ENCODE measurements at regions not wholly inside any gene's neighbourhood (a gene's known extent, or its start where the extent isn't known, plus 50 kb on each side); places are given as distances from the start of the nearest gene placed in this dataset.

DNA sequence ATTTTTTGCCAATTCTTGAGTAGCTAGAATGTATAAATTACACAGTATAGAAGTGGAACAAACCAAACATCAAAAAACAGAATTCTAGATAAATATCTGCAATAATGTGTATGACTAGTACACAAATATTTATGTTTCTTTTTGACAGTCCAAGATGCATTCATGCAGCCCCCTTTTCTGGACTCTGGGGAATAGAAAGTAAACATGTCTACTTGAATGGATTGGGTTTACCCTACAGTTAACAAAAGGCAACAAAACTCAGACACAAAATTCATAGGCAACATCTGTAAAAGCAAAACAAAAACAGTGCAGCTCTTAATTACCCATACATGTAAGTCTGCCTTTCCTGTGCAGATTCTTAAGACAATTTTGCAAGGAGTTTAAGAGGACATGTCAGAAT lies 419.4 kb upstream of the DACH1 start:
- Histone ChIP-seq H3K27ac (no peak overlapping the region), H3K36me3 (no peaks in the 10 kb centered on the region), H3K4me3 (no peak overlapping the region), H3K27me3 (no peaks in the 10 kb centered on the region), H3K4me1 (no peaks in the 10 kb centered on the region), H3K9me3 (peaks cover 0 to 14% (median 0%) of the 10 kb centered on the region in 12 donors)
- TF ChIP-seq, protein P1, sequence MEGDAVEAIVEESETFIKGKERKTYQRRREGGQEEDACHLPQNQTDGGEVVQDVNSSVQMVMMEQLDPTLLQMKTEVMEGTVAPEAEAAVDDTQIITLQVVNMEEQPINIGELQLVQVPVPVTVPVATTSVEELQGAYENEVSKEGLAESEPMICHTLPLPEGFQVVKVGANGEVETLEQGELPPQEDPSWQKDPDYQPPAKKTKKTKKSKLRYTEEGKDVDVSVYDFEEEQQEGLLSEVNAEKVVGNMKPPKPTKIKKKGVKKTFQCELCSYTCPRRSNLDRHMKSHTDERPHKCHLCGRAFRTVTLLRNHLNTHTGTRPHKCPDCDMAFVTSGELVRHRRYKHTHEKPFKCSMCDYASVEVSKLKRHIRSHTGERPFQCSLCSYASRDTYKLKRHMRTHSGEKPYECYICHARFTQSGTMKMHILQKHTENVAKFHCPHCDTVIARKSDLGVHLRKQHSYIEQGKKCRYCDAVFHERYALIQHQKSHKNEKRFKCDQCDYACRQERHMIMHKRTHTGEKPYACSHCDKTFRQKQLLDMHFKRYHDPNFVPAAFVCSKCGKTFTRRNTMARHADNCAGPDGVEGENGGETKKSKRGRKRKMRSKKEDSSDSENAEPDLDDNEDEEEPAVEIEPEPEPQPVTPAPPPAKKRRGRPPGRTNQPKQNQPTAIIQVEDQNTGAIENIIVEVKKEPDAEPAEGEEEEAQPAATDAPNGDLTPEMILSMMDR (IDR thresholded peaks at IDR 0.05): no peak
- intact Hi-C loops (cut with DNase I): no loop called here
- DNase-seq: no peak
- no peak for ATAC-seq

DNA sequence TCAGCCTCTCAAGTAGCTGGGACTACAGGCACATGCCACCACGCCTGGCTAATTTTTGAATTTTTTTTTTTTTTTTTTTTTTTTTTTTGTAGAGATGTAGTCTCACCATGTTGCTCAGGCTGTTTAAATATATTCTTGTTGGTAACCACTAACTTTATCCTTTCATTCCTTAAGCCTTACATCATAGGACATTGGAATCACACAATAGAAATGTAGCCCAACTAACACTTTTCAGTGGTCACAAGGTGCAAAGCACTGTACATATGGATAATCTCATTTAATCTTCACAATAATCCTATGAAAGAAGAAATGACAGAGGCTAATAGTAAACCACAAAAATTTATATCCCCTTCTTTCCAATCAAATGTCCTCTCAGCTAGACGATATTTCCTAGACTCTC lies 417.8 kb upstream of the DACH1 start:
- 77 to 92% (median 89%) methylated on average over 2 of the region's 2 CpGs for WGBS, 4 donors
- intact Hi-C loops (cut with DNase I): no loop called here

DNA sequence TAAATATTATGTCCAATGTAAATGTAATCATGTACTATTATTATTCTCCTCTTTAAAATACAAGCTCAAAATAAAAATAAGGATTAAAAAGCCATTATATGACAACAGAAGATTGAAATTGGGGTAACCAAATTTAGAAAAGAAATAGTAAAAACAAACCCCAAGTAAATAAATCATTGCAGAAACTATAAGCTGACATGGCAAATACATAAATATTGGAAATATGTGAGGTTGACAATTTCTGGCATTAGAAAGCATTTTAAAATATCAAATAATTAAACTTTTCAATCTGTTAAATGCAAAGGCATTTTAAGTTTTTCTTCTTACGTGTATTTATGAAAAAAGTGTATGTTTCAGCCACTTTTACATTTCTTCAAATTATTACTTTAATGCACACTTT lies 394.7 kb upstream of the DACH1 start:
- Histone ChIP-seq H3K4me3 (no peak overlapping the region), H3K9me3 (peaks cover 0 to 6% (median 0%) of the 10 kb centered on the region in 12 donors), H3K27ac (no peak overlapping the region), H3K4me1 (no peaks in the 10 kb centered on the region), H3K27me3 (no peaks in the 10 kb centered on the region), H3K36me3 (no peaks in the 10 kb centered on the region)
- intact Hi-C loops (cut with DNase I): no loop called here
- TF ChIP-seq, protein P1 (IDR thresholded peaks at IDR 0.05): no peak
- no peak for TF ChIP-seq POLR2A (IDR thresholded peaks at IDR 0.05)
- ATAC-seq: no peak
- DNase-seq: no peak
- WGBS, 4 donors: 87 to 95% (median 93%) methylated on average over 1 of the region's 1 CpG

More for the DNA sequence above, 417.8 kb upstream of the DACH1 start:
- H3K27ac ChIP-seq: no peak overlapping the region
- ATAC-seq (no peak), DNase-seq (no peak)
- TF ChIP-seq POLR2A (IDR thresholded peaks at IDR 0.05): no peak
- TF ChIP-seq, protein P1 (IDR thresholded peaks at IDR 0.05): no peak
- H3K4me1 ChIP-seq: no peaks in the 10 kb centered on the region
- H3K27me3 ChIP-seq: no peaks in the 10 kb centered on the region
- H3K9me3 ChIP-seq: peaks cover 0 to 12% (median 0%) of the 10 kb centered on the region in 12 donors
- H3K4me3 ChIP-seq: no peak overlapping the region
- no peaks in the 10 kb centered on the region for H3K36me3 ChIP-seq

DNA sequence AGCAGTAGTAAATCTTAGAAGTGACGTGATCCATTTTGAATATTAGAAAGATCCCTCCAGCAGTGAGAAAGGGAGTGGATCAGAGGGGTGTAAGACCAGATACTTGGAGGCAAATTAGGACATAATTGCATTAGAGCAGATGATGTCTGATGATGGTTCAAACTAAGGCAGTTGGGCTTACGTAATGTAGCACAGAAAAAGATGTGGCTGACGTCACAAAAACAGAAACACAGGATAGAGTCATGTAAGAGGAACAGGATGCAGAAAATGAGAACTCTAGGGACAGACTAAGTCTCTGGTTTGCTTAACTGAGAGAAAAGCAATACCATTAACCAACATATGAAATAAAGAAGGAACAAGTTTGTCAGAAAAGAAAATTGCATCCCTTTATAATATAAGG lies 392.5 kb upstream of the DACH1 start:
- no peaks in the 10 kb centered on the region for H3K36me3 ChIP-seq
- no peaks in the 10 kb centered on the region for H3K4me1 ChIP-seq
- WGBS, 4 donors: 44 to 51% (median 44%) methylated on average over 3 of the region's 3 CpGs
- H3K4me3 ChIP-seq: no peak overlapping the region
- DNase-seq (no peak), ATAC-seq (no peak)
- H3K27ac ChIP-seq: no peak overlapping the region
- intact Hi-C loops (cut with DNase I): no loop called here
- TF ChIP-seq, protein P1 (IDR thresholded peaks at IDR 0.05): no peak
- no peak for TF ChIP-seq POLR2A (IDR thresholded peaks at IDR 0.05)
- H3K9me3 ChIP-seq: peaks cover 0 to 5% (median 0%) of the 10 kb centered on the region in 12 donors
- no peaks in the 10 kb centered on the region for H3K27me3 ChIP-seq

Data from heart left ventricle (tissue), 16 donors.